ENCODE measurements at regions not wholly inside any gene's neighbourhood (a gene's known extent, or its start where the extent isn't known, plus 50 kb on each side); places are given as distances from the start of the nearest gene placed in this dataset.
A peak's percentile ranks its signal among the peaks of the same experiment; 100 is the strongest.
"Not testable (repeated sequence)": the region's sequence is repeated elsewhere in the genome, so short reads cannot be mapped to it uniquely, and the experiment has no call there.

GRCh38 chr9:10867194-10867593 lies 254.4 kb upstream of the PTPRD start:
- DNase-seq = no peak

GRCh38 chr9:10869687-10870086 lies 256.9 kb upstream of the PTPRD start:
- FAIRE-seq (no peak), DNase-seq (no peak), ATAC-seq (no peak)
- TF ChIP-seq CTCF (IDR thresholded peaks at IDR 0.05) = no peak
- H3K27me3 ChIP-seq = no peaks in the 10 kb centered on the region
- intact Hi-C loops (cut with DNase I) = no loop called here
- H3K9me3 ChIP-seq = no peaks in the 10 kb centered on the region
- no peak overlapping the region for H3K27ac ChIP-seq
- H3K36me3 ChIP-seq = no peaks in the 10 kb centered on the region
- no peak overlapping the region for H3K4me3 ChIP-seq
- no peaks in the 10 kb centered on the region for H3K4me1 ChIP-seq

More at GRCh38 chr9:10867194-10867593, 254.4 kb upstream of the PTPRD start:
- Histone ChIP-seq H3K27ac (no peak overlapping the region), H3K9me3 (no peaks in the 10 kb centered on the region), H3K36me3 (no peaks in the 10 kb centered on the region), H3K27me3 (no peaks in the 10 kb centered on the region), H3K4me3 (no peak overlapping the region), H3K4me1 (no peaks in the 10 kb centered on the region)
- ATAC-seq (no peak), FAIRE-seq (no peak)
- TF ChIP-seq CTCF (IDR thresholded peaks at IDR 0.05) = no peak
- intact Hi-C loops (cut with DNase I) = no loop called here
- WGBS, 2 donors = 55 to 69% methylated on average over 2 of the region's 2 CpGs

DNA sequence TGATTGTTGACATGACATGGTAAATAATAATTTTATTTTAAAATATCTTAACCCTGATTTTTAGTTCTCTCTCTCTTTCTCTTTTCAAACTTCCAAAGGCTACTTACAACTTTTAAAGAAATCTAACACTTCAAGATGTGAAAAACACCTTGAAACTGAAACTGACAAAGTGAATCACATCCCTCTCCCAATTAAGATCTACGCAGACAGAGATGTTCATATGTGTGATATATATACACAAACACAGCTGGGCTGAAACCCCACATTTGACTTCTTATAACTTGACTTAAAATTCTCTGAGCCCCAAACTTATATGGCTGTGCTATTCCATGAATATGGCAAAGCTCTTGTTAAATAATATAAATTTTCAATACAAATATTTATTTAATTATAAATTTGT lies 261.2 kb upstream of the PTPRD start:
- no peaks in the 10 kb centered on the region for H3K4me1 ChIP-seq
- 84 to 88% methylated on average over 1 of the region's 1 CpG for WGBS, 2 donors

DNA sequence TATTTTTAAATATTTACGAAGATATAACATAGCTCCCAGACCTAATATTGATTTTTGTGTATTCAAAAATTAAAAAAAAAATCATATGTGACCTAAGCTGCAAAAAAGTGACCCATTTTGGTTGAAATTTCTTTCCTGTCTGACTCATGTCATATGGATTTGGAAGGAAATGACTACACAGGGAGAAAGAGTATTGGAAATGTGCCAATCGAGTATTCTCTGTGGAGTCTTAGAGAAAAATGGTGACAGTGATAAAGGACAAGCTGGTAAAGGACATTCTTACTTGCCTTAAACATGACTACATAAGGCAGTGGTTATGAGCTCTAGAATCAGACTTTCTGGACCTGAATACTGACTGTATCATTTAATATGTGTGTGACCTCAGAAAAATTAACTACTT lies 262.9 kb upstream of the PTPRD start:
- ATAC-seq = no peak

More for the DNA sequence above, 261.2 kb upstream of the PTPRD start:
- intact Hi-C loops (cut with DNase I) = no loop called here
- no peak for DNase-seq
- Histone ChIP-seq H3K9me3 (no peaks in the 10 kb centered on the region), H3K36me3 (no peaks in the 10 kb centered on the region), H3K27ac (no peak overlapping the region), H3K4me3 (no peak overlapping the region), H3K27me3 (no peaks in the 10 kb centered on the region)
- no peak for FAIRE-seq
- TF ChIP-seq CTCF (IDR thresholded peaks at IDR 0.05) = no peak
- no peak for ATAC-seq

DNA sequence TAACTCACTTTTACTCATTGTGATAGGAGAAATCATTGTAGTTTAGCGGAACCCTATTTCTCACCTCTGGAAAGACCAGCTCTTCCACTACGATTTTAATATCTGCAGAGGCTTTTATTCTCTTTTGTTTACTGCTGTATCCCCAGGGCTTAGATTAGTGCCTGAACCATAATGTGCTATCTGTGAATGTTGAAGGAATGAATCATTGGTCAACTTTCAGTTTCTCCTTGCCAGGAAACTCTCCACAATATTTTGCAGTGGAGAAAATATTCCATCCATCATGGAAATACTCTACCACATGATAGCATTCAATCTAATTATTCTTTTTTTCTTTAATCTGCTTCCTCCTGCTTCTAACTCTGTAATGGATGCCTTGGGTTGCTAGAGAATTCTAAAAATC lies 263.5 kb upstream of the PTPRD start:
- FAIRE-seq = no peak
- no peaks in the 10 kb centered on the region for H3K4me1 ChIP-seq
- intact Hi-C loops (cut with DNase I) = no loop called here
- TF ChIP-seq CTCF (IDR thresholded peaks at IDR 0.05) = no peak
- no peaks in the 10 kb centered on the region for H3K27me3 ChIP-seq
- 61 to 62% methylated on average over 2 of the region's 2 CpGs for WGBS, 2 donors
- no peak overlapping the region for H3K27ac ChIP-seq
- no peak overlapping the region for H3K4me3 ChIP-seq
- H3K36me3 ChIP-seq = no peaks in the 10 kb centered on the region
- no peaks in the 10 kb centered on the region for H3K9me3 ChIP-seq
- peak in 1 of 4 donors; percentile 34 for ATAC-seq
- DNase-seq = no peak

More for the DNA sequence above, 262.9 kb upstream of the PTPRD start:
- Histone ChIP-seq H3K4me3 (no peak overlapping the region), H3K27me3 (no peaks in the 10 kb centered on the region), H3K9me3 (no peaks in the 10 kb centered on the region), H3K4me1 (no peaks in the 10 kb centered on the region), H3K27ac (no peak overlapping the region), H3K36me3 (no peaks in the 10 kb centered on the region)
- TF ChIP-seq CTCF (IDR thresholded peaks at IDR 0.05) = no peak
- no peak for DNase-seq
- no peak for FAIRE-seq
- WGBS, 2 donors = 54 to 56% methylated on average over 2 of the region's 2 CpGs
- intact Hi-C loops (cut with DNase I) = no loop called here

DNA sequence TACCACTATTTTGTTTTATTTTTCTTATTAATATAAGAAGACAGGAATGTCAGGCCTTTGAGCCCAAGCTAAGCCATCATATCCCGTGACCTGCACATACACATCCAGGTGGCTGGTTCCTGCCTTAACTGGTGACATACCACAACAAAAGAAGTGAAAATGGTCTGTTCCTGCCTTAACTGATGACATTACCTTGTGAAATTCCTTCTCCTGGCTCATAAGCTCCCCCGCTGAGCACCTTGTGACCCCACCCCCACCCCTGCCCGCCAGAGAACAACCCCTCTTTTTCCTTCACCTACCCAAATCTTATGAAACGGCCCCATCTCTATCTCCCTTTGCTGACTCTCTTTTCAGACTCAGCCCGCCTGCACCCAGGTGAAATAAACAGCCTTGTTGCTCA lies 277.5 kb upstream of the PTPRD start:
- 67 to 74% methylated on average over 5 of the region's 5 CpGs for WGBS, 2 donors
- H3K4me3 ChIP-seq; H3K9me3 ChIP-seq; FAIRE-seq; H3K4me1 ChIP-seq; H3K36me3 ChIP-seq; intact Hi-C loops (cut with DNase I); H3K27me3 ChIP-seq; ATAC-seq; H3K27ac ChIP-seq; DNase-seq: not testable (repeated sequence)

Data from pancreas (tissue), 10 donors.